ENCODE measurements at regions not wholly inside any gene's neighbourhood (a gene's known extent, or its start where the extent isn't known, plus 50 kb on each side); places are given as distances from the start of the nearest gene placed in this dataset.

DNA sequence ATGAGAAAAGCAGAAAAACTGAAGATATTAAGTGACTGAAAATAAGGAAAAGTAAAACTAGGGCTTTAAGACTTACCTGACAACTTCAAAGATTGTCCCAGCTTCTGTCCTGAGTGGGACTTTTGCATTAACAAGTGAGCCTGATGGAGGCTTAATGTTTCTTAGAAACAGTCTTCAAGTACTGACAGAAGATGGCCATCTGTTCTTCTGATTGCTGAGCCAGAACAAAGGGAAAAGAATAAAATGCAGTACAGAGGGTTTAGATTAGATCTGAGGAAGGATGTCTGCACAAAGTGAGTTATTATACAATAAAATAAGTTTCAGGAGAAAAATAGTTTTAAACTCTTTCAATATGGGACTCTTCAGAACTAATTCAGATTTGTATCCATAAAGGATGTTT is 500.7 kb downstream of the CETN3 start:
- no peak for DNase-seq

GRCh38 chr5:89904442-89904841 is 505.1 kb downstream of the CETN3 start:
- DNase-seq: peak; percentile 4 to 42 (median 29)

DNA sequence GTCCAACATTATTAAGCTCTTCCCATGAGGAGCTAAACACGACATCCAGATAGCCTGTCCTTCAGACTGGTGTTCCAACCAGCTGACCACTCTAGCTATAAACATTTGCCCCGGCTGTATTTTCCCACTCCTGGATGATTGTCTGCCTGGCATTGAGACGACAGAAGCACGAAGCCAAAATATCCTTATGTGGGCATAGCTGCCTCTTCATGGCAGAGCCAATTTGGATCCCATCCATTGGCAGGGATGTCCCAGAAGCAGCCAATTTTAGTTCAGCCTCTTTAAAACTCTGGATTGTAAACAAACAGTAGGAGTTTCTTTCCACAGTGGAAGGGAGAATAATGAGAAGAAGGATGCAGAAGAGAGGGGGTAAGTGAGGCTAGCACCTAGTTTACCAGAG is 507.6 kb downstream of the CETN3 start:
- no peak for DNase-seq

- no peak for DNase-seq
Measured at GRCh38 chr5:89901346-89901745, 508.2 kb downstream of the CETN3 start.

DNA sequence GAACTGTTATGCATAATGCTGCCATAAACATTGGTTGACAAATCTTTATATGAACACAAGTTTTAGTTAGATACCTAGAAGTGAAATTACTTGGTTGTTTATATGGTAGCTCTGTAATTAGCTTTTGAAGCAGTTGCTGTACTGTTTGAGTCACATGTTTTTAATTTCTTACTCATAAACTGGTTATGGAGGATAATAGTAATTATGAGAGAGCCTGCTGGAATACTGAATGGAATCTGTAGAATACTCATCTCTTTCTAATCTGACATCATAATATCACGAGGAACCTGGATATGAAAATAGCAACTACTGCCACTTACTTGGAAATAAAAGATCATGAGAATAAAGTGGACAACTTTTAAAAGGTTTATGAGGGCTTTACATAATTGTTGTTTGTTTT is 509.2 kb downstream of the CETN3 start:
- DNase-seq: no peak

- no peak for DNase-seq
Measured at GRCh38 chr5:89899559-89899958, 510.0 kb downstream of the CETN3 start.

DNA sequence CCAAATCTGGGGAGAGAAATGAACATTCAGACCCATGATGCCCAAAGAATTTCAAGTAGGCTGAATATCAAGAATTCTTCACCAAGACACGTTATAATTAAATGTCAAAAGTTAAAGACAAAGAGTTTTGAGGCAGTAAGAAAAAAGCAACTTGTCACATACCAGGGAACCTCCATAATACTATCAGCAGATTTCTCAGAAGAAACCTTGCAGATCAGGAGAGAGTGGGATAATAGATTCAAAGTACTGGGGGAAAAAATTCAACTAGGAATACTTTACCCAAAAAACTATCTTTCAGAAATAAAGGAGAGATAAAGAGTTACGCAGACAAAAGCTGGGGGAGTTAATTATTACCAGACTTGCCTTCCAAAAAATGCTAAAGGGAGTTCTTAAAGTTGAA is 516.0 kb downstream of the CETN3 start:
- DNase-seq: no peak

GRCh38 chr5:89885670-89886069 is 523.9 kb downstream of the CETN3 start:
- no peak for DNase-seq

- DNase-seq: no peak
Measured at GRCh38 chr5:89883967-89884366, 525.6 kb downstream of the CETN3 start.

GRCh38 chr5:89878140-89879132 is 531.1 kb downstream of the CETN3 start:
- DNase-seq: peak; percentile 26 to 48 (median 40)

- DNase-seq: peak in 1 of 3 donors; percentile 8
Measured at GRCh38 chr5:89871906-89872305, 537.6 kb downstream of the CETN3 start.

DNA sequence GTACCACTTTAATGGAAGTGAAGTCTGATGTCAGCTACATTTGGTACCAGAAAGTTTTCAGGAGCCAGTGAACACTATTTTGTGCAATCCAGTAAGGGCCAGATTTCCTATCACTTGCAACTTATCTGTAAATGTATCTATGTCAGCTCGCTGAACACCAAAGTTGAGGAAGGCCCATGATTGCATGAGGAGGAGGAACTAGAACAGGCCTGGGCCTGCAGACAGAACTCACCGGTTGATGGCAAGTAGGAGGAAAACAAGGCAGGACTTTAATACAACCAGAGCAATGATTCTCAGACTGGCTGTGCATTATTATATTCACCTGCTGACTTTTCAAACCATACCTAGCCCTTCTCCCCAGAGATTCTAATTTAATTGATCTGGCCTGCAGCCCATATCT is 540.2 kb downstream of the CETN3 start:
- no peak for DNase-seq

DNA sequence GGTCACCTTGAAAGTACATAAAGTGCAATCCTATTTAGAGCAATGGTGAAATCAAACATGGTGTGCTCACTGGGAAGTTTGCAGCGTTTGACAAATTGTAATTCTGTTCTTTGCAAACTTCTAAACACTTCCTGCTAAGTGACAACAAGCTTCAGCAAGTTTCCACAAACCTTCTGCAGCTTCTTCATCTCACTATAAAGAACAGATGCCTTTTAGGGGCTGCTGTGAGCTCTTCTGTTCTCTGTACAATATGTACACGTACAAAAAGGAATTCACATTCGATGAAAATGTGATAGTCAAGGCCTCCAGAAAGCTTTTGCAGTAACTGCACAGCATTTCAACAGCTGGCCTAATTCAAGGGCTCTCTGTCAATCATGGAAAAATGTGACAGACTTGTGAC is 543.1 kb downstream of the CETN3 start:
- no peak for DNase-seq

GRCh38 chr5:89864941-89865340 is 544.6 kb downstream of the CETN3 start:
- DNase-seq: no peak

DNA sequence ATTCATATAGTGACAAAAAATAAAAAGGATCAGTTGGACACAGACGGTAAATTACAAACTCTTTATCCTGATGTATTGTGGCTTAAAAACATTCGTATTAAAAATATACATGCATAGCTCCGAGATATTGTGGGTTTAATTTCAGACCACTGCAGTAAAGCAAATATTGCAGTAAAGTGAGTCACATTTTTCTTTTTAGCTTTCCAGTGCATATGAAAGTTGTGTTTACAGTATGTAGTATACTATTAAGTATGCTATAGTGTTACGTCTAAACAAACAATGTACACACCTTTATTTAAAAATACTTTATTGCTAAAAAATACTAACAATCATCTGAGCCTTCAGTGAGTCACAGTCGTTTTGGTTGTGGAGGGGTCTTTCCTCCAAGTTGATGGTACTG is 551.8 kb downstream of the CETN3 start:
- no peak for DNase-seq

GRCh38 chr5:89855417-89855816 is 554.1 kb downstream of the CETN3 start:
- no peak for DNase-seq

DNA sequence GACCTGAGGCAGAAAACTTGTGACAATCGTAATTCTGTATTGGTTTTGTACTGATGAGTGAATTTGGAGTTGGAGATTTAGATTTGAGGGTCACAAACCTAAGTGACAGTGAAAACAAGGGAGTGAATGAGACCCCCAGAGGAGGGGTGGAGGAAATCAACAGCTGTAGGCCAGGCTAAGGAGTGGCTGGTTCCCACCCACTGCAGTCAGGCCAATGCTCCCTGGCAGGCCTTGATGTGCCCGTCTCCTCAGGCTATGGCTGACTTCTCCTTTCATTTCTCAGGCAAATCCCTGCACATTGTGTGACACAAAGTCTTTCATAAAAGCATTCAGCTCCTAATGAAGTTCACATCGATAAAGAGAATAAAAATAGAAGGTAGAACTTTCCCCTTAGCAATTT is 557.6 kb downstream of the CETN3 start:
- DNase-seq: no peak

- DNase-seq: no peak
Measured at GRCh38 chr5:89850513-89850865, 559.1 kb downstream of the CETN3 start.

DNA sequence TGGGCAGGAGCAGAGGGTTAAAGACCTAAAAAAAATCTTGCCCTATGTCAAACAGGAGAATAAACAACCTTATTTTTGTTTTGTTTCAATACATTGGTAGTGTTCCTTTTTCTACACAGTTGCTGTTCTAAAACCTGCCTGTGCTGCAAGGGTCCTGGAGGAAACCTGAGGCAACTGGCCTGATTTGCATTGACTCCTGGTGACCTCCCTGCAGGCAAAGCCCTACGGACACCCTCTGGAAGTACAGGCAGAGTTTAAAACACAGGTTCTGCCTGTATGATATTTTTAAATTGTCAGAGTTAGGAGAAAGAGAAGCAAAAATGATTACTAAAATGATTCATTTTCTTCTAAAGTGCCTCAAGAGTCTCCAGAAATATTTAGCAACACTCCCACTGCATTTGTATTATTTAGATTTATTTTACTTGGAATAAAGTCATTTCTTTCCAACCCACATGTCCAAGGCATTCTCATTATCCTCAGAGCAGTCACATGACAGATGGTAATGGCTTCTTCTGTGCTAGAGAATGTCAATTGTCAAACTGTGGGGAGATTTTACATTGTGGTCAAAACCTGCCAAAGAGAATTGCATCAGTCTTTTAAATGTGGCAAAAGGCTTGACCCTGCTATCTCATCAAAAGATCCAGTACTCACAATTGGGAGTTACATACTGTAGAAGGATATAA is 559.6 kb downstream of the CETN3 start:
- no peak for DNase-seq

GRCh38 chr5:89847743-89848142 is 561.8 kb downstream of the CETN3 start:
- DNase-seq: no peak

DNA sequence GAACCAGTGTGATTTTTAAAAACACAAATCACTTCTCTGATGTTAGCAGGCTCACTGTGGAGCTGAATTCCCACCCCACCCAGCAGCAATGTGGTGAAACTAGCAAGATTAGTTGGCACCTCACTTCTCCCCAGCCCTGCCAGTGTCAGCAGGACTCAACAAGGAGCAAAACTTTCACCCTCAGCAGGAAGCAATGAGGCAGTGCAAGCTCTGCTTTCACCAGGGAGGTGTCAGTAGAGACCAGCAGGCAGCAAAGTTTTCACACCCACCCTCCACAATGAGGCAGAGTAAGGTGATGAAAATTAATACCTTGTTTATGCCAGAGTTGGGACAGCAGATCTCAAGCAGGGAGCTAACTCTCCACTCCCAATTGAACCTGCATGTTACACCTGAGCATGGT is 565.0 kb downstream of the CETN3 start:
- no peak for DNase-seq

DNA sequence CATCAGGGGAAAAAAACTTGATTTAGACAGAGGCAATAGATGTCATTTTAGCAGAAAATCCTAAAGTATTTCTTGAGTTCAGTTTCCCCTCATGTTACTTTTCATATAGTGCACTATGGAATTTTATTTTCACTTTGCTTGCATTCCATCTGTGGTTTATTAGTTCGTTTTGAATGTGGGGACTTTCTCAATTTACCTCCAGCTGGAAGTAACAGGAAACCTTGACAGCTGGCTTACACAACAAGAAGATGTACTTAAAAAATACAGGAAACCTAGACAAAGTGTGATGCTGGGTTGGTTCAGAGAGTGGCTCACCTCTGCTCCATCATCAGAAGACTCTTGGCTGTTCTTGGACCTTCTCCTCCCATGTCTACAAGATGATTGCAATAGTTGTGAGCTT is 567.0 kb downstream of the CETN3 start:
- no peak for DNase-seq

DNA sequence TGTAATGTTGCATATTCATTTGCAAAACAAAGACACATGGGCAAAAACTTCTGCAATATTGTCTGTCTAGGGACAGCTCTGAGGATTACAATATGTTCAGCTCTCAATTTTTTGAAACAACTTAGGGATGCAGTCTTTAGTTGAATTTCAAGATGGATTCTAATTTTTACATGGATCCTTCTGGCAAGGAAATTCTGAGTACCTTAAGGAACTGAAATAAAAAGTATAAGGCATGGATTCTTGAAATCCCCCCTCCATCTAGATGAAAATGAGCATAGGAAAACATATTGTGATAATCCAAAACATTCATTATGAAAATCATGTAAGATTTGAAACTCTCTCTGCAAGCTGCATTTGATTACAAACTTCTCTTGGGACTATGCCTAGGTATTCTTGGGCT is 568.6 kb downstream of the CETN3 start:
- DNase-seq: no peak

- DNase-seq: no peak
Measured at GRCh38 chr5:89830691-89831090, 578.9 kb downstream of the CETN3 start.
